HepG2 (cell line): ENCODE measurements at regions not wholly inside any gene's neighbourhood (a gene's known extent, or its start where the extent isn't known, plus 50 kb on each side); places are given as distances from the start of the nearest gene placed in this dataset.

Experiments
- ATAC-seq: fragments of 200-7000 bp; cut with Tn5 transposase; 3 replicates; pipeline ENCODE4 v1.9.1; 2020; ENCODE audit warnings: mild to moderate bottlenecking, moderate library complexity
- BruUV-seq: library from RNA; stranded (reverse); fragments of 400-500 nt; replicated peaks from 2 replicates; lab custom pipeline; 2021; lab: Mats Ljungman, UMichigan
- CTCF ChIA-PET: fragments of 300-600 bp; formaldehyde crosslinking; extraction: SDS; loops from one replicate; lab custom pipeline; 2021; ENCODE audit warnings: low total read pairs, inconsistent platforms, low intra/inter-chr PET ratio; lab: Yijun Ruan, JAX
- POLR2A ChIA-PET: fragments of 350-600 bp; sonication (Branson Sonifier 250); formaldehyde crosslinking; loops from one replicate; lab custom pipeline; 2020; ENCODE audit warnings: antibody characterized with exemption, inconsistent platforms; lab: Yijun Ruan, JAX
- DNase-seq: peaks from one replicate; pipeline ENCODE4 v3.0.0-alpha.2; 2015; ENCODE audit warnings: low spot score
- FAIRE-seq: peaks from 3 replicates; lab custom pipeline; 2011; peaks lifted over from hg19 to GRCh38; lab: Jason Lieb, UNC
- H2AFZ ChIP-seq: one replicate; pipeline ENCODE4 v1.6.1; 2011; ENCODE audit warnings: low read length, inconsistent platforms
- H3K27ac ChIP-seq: fragments of 300-600 bp; 3 replicates; pipeline ENCODE4 v1.8.0; 2011; ENCODE audit warnings: mixed run types, mild to moderate bottlenecking, mixed read lengths, low read length, inconsistent platforms; ENCODE audit not compliant: insufficient read depth; ENCODE audit errors: extremely low read length
- H3K27me3 ChIP-seq, 2 experiments: fragments of 200-600 bp in 1 of 2; 2 replicates in 1 of 2; 3 replicates in 1 of 2; pipeline versions ENCODE4 v1.6.0 to v1.8.0; 2011; ENCODE audit warnings: low read length in 2 of 2, mild to moderate bottlenecking in 2 of 2, moderate library complexity in 2 of 2, inconsistent platforms in 1 of 2; ENCODE audit not compliant: insufficient read depth in 2 of 2, control insufficient read depth in 1 of 2
- H3K36me3 ChIP-seq, 2 experiments: fragments of 200-600 bp in 1 of 2; replicated peaks in 1 of 2; 2 replicates in 1 of 2; 3 replicates in 1 of 2; pipeline versions ENCODE4 v1.5.1 to v1.8.0; 2011; ENCODE audit warnings: low read length in 2 of 2, inconsistent platforms in 1 of 2; ENCODE audit not compliant: insufficient read depth in 2 of 2, control insufficient read depth in 1 of 2
- H3K4me1 ChIP-seq: 2 replicates; pipeline ENCODE4 v1.5.1; 2012; ENCODE audit warnings: low read length, inconsistent platforms; ENCODE audit not compliant: insufficient read depth
- H3K4me2 ChIP-seq: 2 replicates; pipeline ENCODE4 v1.6.0; 2011; ENCODE audit warnings: low read depth, low read length, inconsistent platforms
- H3K4me3 ChIP-seq, 3 experiments: fragments of 200-600 bp in 1 of 3; sonication (generic), shearing (Covaris generic) in 1 of 3; replicated peaks in 1 of 3; 2 replicates each; pipeline ENCODE4 v1.5.1; 2011 to 2016; ENCODE audit warnings: low read length in 3 of 3, inconsistent platforms in 2 of 3, low read depth in 2 of 3, mild to moderate bottlenecking in 2 of 3, control low read depth in 1 of 3, mixed read lengths in 1 of 3; ENCODE audit not compliant: insufficient read depth in 1 of 3
- H3K79me2 ChIP-seq: one replicate; pipeline ENCODE4 v1.6.1; 2011; ENCODE audit warnings: low read length, inconsistent platforms; ENCODE audit not compliant: insufficient read depth
- H3K9ac ChIP-seq: 2 replicates; pipeline ENCODE4 v1.6.0; 2011; ENCODE audit warnings: mild to moderate bottlenecking, low read depth, low read length, inconsistent platforms; ENCODE audit not compliant: insufficient read depth
- H3K9me3 ChIP-seq: 2 replicates; pipeline ENCODE4 v1.5.1; 2012; ENCODE audit warnings: mild to moderate bottlenecking, low read length
- H4K20me1 ChIP-seq: 2 replicates; pipeline ENCODE4 v1.6.0; 2011; ENCODE audit warnings: inconsistent platforms, mild to moderate bottlenecking, low read length, moderate library complexity; ENCODE audit not compliant: insufficient read depth
- CSRNP2 ChIP-seq: sonication (generic); formaldehyde crosslinking; conservative IDR thresholded peaks from 2 replicates; pipeline ENCODE4 v1.8.0; 2022; ENCODE audit warnings: low read depth, missing genetic modification reagents
- DDIT3 ChIP-seq: sonication (generic); formaldehyde crosslinking; IDR thresholded peaks from 2 replicates; pipeline ENCODE4 v1.4.0; 2020; ENCODE audit warnings: mild to moderate bottlenecking, missing genetic modification reagents
- FOXP4 ChIP-seq: sonication (generic); formaldehyde crosslinking; IDR thresholded peaks from 2 replicates; pipeline ENCODE4 v1.4.0; 2020; ENCODE audit warnings: missing genetic modification reagents
- HOXA3 ChIP-seq: sonication (generic); formaldehyde crosslinking; IDR thresholded peaks from 2 replicates; pipeline ENCODE4 v1.5.0; 2020; ENCODE audit warnings: missing genetic modification reagents
- MYC ChIP-seq: sonication (generic); formaldehyde crosslinking; IDR thresholded peaks from 2 replicates; pipeline ENCODE4 v1.9.0; 2021; ENCODE audit warnings: missing genetic modification reagents, borderline replicate concordance
- NFE2 ChIP-seq: sonication (generic); formaldehyde crosslinking; IDR thresholded peaks from 2 replicates; pipeline ENCODE4 v1.4.0; 2020; ENCODE audit warnings: missing genetic modification reagents
- NR2C2 ChIP-seq: sonication (generic); formaldehyde crosslinking; IDR thresholded peaks from 2 replicates; pipeline ENCODE4 v1.4.0; 2020; ENCODE audit warnings: missing genetic modification reagents, mild to moderate bottlenecking, moderate library complexity, borderline replicate concordance
- SCMH1 ChIP-seq: sonication (generic); formaldehyde crosslinking; IDR thresholded peaks from 2 replicates; pipeline ENCODE4 v1.9.0; 2021; ENCODE audit warnings: missing genetic modification reagents, mild to moderate bottlenecking, borderline replicate concordance
- SIX1 ChIP-seq: sonication (generic); formaldehyde crosslinking; IDR thresholded peaks from 2 replicates; pipeline ENCODE4 v1.4.0; 2020; ENCODE audit warnings: missing genetic modification reagents, borderline replicate concordance
- SIX4 ChIP-seq: sonication (generic); formaldehyde crosslinking; IDR thresholded peaks from 2 replicates; pipeline ENCODE4 v1.4.0; 2020; ENCODE audit warnings: missing genetic modification reagents
- SOX13 ChIP-seq, 3 experiments: fragments of 450-650 bp in 1 of 3; sonication (generic) in 1 of 3; formaldehyde crosslinking in 1 of 3; IDR thresholded peaks in 2 of 3; conservative IDR thresholded peaks in 1 of 3; 2 replicates each; pipeline versions ENCODE4 v1.5.0 to v1.6.1; 2016 to 2020; ENCODE audit warnings: antibody characterized with exemption in 1 of 3, mild to moderate bottlenecking in 1 of 3, missing compliant biosample characterization in 1 of 3, missing genetic modification reagents in 1 of 3, moderate library complexity in 1 of 3
- SP140L ChIP-seq: sonication (generic); formaldehyde crosslinking; IDR thresholded peaks from 2 replicates; pipeline ENCODE4 v1.4.0; 2020; ENCODE audit warnings: missing genetic modification reagents, borderline replicate concordance
- ZBTB4 ChIP-seq: sonication (generic); formaldehyde crosslinking; IDR thresholded peaks from 2 replicates; pipeline ENCODE4 v1.4.0; 2020; ENCODE audit warnings: missing genetic modification reagents, mild to moderate bottlenecking, borderline replicate concordance
- ZFP41 ChIP-seq: sonication (generic); formaldehyde crosslinking; IDR thresholded peaks from 2 replicates; pipeline ENCODE4 v1.4.0; 2020; ENCODE audit warnings: mild to moderate bottlenecking, missing genetic modification reagents, borderline replicate concordance
- ZSCAN9 ChIP-seq: IDR thresholded peaks from 2 replicates; pipeline ENCODE4 v1.6.1; 2016; ENCODE audit warnings: borderline replicate concordance
- WGBS: methylation state at CpG from one replicate; pipeline ENCODE4 v1.1.6; 2017; ENCODE audit warnings: low lambda C conversion rate; 5-methylcytosine and 5-hydroxymethylcytosine counted together
- in situ Hi-C: cut with HindIII; loops from 2 replicates; pipeline ENCODE4 v1.10.0; 2017; ENCODE audit warnings: low pct_unique_long_range_greater_than_20kb; ENCODE audit not compliant: extremely low pct_ligation_motif_present
- intact Hi-C: fragments of 100-400 bp; cut with micrococcal nuclease; formaldehyde crosslinking; loops from one replicate; pipeline ENCODE4 v1.10.0; 2022; ENCODE audit not compliant: unreplicated experiment

- Histone ChIP-seq H3K36me3 (no peaks in the 10 kb centered on the region), H3K9me3 (peaks cover 35% of the 10 kb centered on the region), H3K4me1 (no peaks in the 10 kb centered on the region), H3K27me3 (no peaks in the 10 kb centered on the region), H3K27ac (no peak overlapping the region), H3K79me2 (no peaks in the 10 kb centered on the region), H3K4me3 (no peak overlapping the region), H3K4me2 (no peak overlapping the region), H3K9ac (no peak overlapping the region), H4K20me1 (no peaks in the 10 kb centered on the region), H2AFZ (no peak overlapping the region)
- POLR2A ChIA-PET: no interaction called here
- DNase-seq: no peak
- intact Hi-C loops (no loop called here), in situ Hi-C loops (no loop called here)
- CTCF ChIA-PET: no interaction called here
- no peak for TF ChIP-seq FOXP4 (CRISPR knock-in tag)
- TF ChIP-seq ZFP41 (CRISPR knock-in tag): no peak
- no peak for TF ChIP-seq ZSCAN9
- no peak for TF ChIP-seq CSRNP2
- no peak for TF ChIP-seq ZBTB4
- no peak for TF ChIP-seq NR2C2 (CRISPR knock-in tag)
- no peak for TF ChIP-seq SCMH1 (CRISPR knock-in tag)
- no peak for TF ChIP-seq MYC (CRISPR knock-in tag)
- TF ChIP-seq DDIT3 (CRISPR knock-in tag): no peak
- TF ChIP-seq NFE2 (CRISPR knock-in tag): no peak
- no peak for TF ChIP-seq SOX13 (IDR thresholded peaks at IDR 0.05)
- no peak for TF ChIP-seq SOX13 (CRISPR knock-in tag; conservative IDR thresholded peaks at IDR 0.05 in 1 of 2, IDR thresholded peaks at IDR 0.05 in 1 of 2)
- TF ChIP-seq SP140L (CRISPR knock-in tag): no peak
- no peak for TF ChIP-seq HOXA3 (CRISPR knock-in tag)
- TF ChIP-seq SIX1 (CRISPR knock-in tag): no peak
- TF ChIP-seq SIX4: no peak
- FAIRE-seq: no peak
- BruUV-seq: no TSS peak
- ATAC-seq: no peak
- WGBS: 2% methylated on average over 2 of the region's 2 CpGs
These were observed 893.0 kb upstream of the SOX9 start for GRCh38 chr17:71227841-71228240.
